ENCODE measurements at regions not wholly inside any gene's neighbourhood (a gene's known extent, or its start where the extent isn't known, plus 50 kb on each side); places are given as distances from the start of the nearest gene placed in this dataset.

GRCh38 chr2:156116113-156116512 is 216.4 kb downstream of the NR4A2 start:
- TF ChIP-seq CTCF (IDR thresholded peaks at IDR 0.05; ENCODE audit: low read depth, low read length) (no peak), EZH2phosphoT487 (IDR thresholded peaks at IDR 0.05; ENCODE audit: low read depth) (no peak)
